Suppressor macrophage (primary cell): ENCODE measurements at regions not wholly inside any gene's neighbourhood (a gene's known extent, or its start where the extent isn't known, plus 50 kb on each side); places are given as distances from the start of the nearest gene placed in this dataset.
A peak's percentile ranks its signal among the peaks of the same experiment; 100 is the strongest.
"Not testable (repeated sequence)": the region's sequence is repeated elsewhere in the genome, so short reads cannot be mapped to it uniquely, and the experiment has no call there.

ENCODE experiments used
- DNase-seq, 4 experiments: peaks; one replicate each; pipeline ENCODE4 v3.0.0-alpha.2; 2020 to 2022

- no peak for DNase-seq
These were observed 1796.9 kb downstream of the NCAM2 start for GRCh38 chr21:22795091-22795490.

- no peak for DNase-seq
These were observed 1797.4 kb downstream of the NCAM2 start for GRCh38 chr21:22795644-22796043.

GRCh38 chr21:22796147-22796546, 1797.9 kb downstream of the NCAM2 start:
- no peak for DNase-seq

GRCh38 chr21:22804151-22804550, 1805.9 kb downstream of the NCAM2 start:
- DNase-seq, result no peak

GRCh38 chr21:22806278-22806677, 1808.1 kb downstream of the NCAM2 start:
- no peak for DNase-seq

GRCh38 chr21:22813201-22813600, 1815.0 kb downstream of the NCAM2 start:
- no peak for DNase-seq

- DNase-seq, result not testable (repeated sequence)
These were observed 1820.7 kb downstream of the NCAM2 start for GRCh38 chr21:22818681-22819485.

- no peak for DNase-seq
These were observed 1829.2 kb downstream of the NCAM2 start for GRCh38 chr21:22827422-22827821.

GRCh38 chr21:22842875-22843274, 1844.7 kb downstream of the NCAM2 start:
- DNase-seq, result no peak

- no peak for DNase-seq
These were observed 1857.4 kb downstream of the NCAM2 start for GRCh38 chr21:22855581-22855980.

- no peak for DNase-seq
These were observed 1873.5 kb downstream of the NCAM2 start for GRCh38 chr21:22871692-22872091.

GRCh38 chr21:22880573-22880972, 1882.4 kb downstream of the NCAM2 start:
- no peak for DNase-seq

GRCh38 chr21:22881131-22881530, 1882.9 kb downstream of the NCAM2 start:
- no peak for DNase-seq

- no peak for DNase-seq
These were observed 1886.9 kb downstream of the NCAM2 start for GRCh38 chr21:22885079-22885478.

- no peak for DNase-seq
These were observed 1887.4 kb downstream of the NCAM2 start for GRCh38 chr21:22885614-22886013.

GRCh38 chr21:22889445-22889844, 1891.2 kb downstream of the NCAM2 start:
- DNase-seq, result no peak

- no peak for DNase-seq
These were observed 1892.4 kb downstream of the NCAM2 start for GRCh38 chr21:22890656-22891055.

- DNase-seq, result no peak
These were observed 1893.8 kb downstream of the NCAM2 start for GRCh38 chr21:22892028-22892427.

- no peak for DNase-seq
These were observed 1894.5 kb downstream of the NCAM2 start for GRCh38 chr21:22892740-22893139.

GRCh38 chr21:22898051-22898665, 1899.9 kb downstream of the NCAM2 start:
- DNase-seq, result peak; percentile 6 to 19 (median 12)

GRCh38 chr21:22900490-22900889, 1902.3 kb downstream of the NCAM2 start:
- DNase-seq, result peak in 3 of 4 experiments; percentile 1 to 50 (median 5)

GRCh38 chr21:22903851-22904250, 1905.6 kb downstream of the NCAM2 start:
- no peak for DNase-seq

- no peak for DNase-seq
These were observed 1906.2 kb downstream of the NCAM2 start for GRCh38 chr21:22904385-22904784.

GRCh38 chr21:22925032-22925431, 1926.8 kb downstream of the NCAM2 start:
- DNase-seq, result peak in 2 of 4 experiments; percentile 1 to 2
